Astrocyte of the spinal cord (primary cell): ENCODE measurements at regions not wholly inside any gene's neighbourhood (a gene's known extent, or its start where the extent isn't known, plus 50 kb on each side); places are given as distances from the start of the nearest gene placed in this dataset.
A peak's percentile ranks its signal among the peaks of the same experiment; 100 is the strongest.

ENCODE experiments used
- DNase-seq: peaks from one replicate; pipeline ENCODE4 v3.0.0; 2011; ENCODE audit warnings: low read depth, low spot score
- H3K4me3 ChIP-seq: 2 replicates; pipeline ENCODE4 v1.5.1; 2011; ENCODE audit warnings: low read depth, mild to moderate bottlenecking, low read length, moderate library complexity
- CTCF ChIP-seq: IDR thresholded peaks from 2 replicates; pipeline ENCODE4 v1.5.1; 2012; ENCODE audit warnings: low read depth, mild to moderate bottlenecking, low read length, inconsistent platforms
- in situ Hi-C: cut with HindIII; loops from 2 replicates; pipeline ENCODE4 v1.10.0; 2017; ENCODE audit warnings: low sequenced_read_pairs

GRCh38 chr13:40385858-40386180 is 280.6 kb downstream of the FOXO1 start:
- DNase-seq = no peak
- H3K4me3 ChIP-seq = no peak overlapping the region
- TF ChIP-seq CTCF = no peak
- in situ Hi-C loops = no loop called here

- no peak overlapping the region for H3K4me3 ChIP-seq
- in situ Hi-C loops = no loop called here
- TF ChIP-seq CTCF = no peak
- no peak for DNase-seq
Measured at GRCh38 chr13:40386586-40386985, 279.9 kb downstream of the FOXO1 start.

GRCh38 chr13:40387775-40388174 is 278.7 kb downstream of the FOXO1 start:
- no peak for DNase-seq
- H3K4me3 ChIP-seq = no peak overlapping the region
- no peak for TF ChIP-seq CTCF
- in situ Hi-C loops = no loop called here

- DNase-seq = no peak
- no peak overlapping the region for H3K4me3 ChIP-seq
- in situ Hi-C loops = no loop called here
- no peak for TF ChIP-seq CTCF
Measured at GRCh38 chr13:40388617-40389016, 277.8 kb downstream of the FOXO1 start.

GRCh38 chr13:40389081-40389641 is 277.3 kb downstream of the FOXO1 start:
- H3K4me3 ChIP-seq = no peak overlapping the region
- no peak for TF ChIP-seq CTCF
- peak; percentile 3 for DNase-seq
- in situ Hi-C loops = no loop called here

- in situ Hi-C loops = no loop called here
- TF ChIP-seq CTCF = no peak
- no peak for DNase-seq
- no peak overlapping the region for H3K4me3 ChIP-seq
Measured at GRCh38 chr13:40390401-40390916, 276.0 kb downstream of the FOXO1 start.

GRCh38 chr13:40391788-40392187 is 274.7 kb downstream of the FOXO1 start:
- no peak overlapping the region for H3K4me3 ChIP-seq
- in situ Hi-C loops = no loop called here
- DNase-seq = no peak
- no peak for TF ChIP-seq CTCF
